ENCODE measurements at regions not wholly inside any gene's neighbourhood (a gene's known extent, or its start where the extent isn't known, plus 50 kb on each side); places are given as distances from the start of the nearest gene placed in this dataset.

DNA sequence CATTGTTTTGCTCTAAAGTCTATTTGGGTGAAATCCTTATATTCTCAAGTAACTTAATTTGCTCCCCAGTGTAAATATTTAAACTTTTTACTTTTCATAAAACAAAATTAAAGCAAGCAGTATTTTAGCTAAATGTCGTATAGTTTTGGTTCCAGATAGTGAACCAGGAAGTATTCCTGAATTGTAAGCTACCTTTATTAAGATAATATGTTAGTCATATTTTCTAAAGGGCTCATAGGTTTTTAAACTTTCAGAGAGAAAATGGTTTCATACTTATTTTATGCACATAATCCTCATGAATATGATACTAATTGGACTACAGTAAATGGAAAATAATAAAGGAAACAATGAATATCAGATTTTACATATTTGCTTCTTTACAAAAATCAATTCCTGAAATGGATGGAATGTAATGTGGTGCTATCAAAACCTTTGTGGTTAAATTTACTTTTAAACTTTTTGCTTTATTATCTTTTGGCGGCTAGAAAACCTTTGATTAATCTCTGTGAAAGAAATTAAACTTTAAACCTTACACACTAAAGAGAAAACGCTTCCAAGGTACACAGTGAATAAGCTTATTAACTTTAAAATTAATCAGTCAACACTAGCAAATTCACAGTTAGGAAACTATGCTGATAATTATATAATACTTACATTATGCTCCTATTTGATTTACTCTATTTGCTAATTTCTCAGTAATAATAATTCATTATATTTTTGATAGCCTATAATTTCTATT, 76.6 kb upstream of the RHOBTB1 start:
- TF ChIP-seq CTCF (conservative IDR thresholded peaks at IDR 0.05), result no peak
- TF ChIP-seq ZFX (IDR thresholded peaks at IDR 0.05), result no peak
